SIG-M5 treated with dmso at 0.1 percent for 504 hours (cell line): ENCODE measurements at regions not wholly inside any gene's neighbourhood (a gene's known extent, or its start where the extent isn't known, plus 50 kb on each side); places are given as distances from the start of the nearest gene placed in this dataset.
"Not testable (repeated sequence)": the region's sequence is repeated elsewhere in the genome, so short reads cannot be mapped to it uniquely, and the experiment has no call there.

ENCODE experiments used
- DNase-seq: peaks from one replicate; lab custom pipeline; 2025; ENCODE audit not compliant: unreplicated experiment; lab: John Stamatoyannopoulos, UW

- DNase-seq, result peak; percentile 68
These were observed 188.5 kb downstream of the ADRA2C start for GRCh38 chr4:3954540-3955320.

- peak; percentile 93 for DNase-seq
These were observed 189.4 kb downstream of the ADRA2C start for GRCh38 chr4:3955321-3956164.

GRCh38 chr4:3956165-3956867 is 190.1 kb downstream of the ADRA2C start:
- not testable (repeated sequence) for DNase-seq

- DNase-seq, result not testable (repeated sequence)
These were observed 195.0 kb downstream of the ADRA2C start for GRCh38 chr4:3961091-3961672.

- DNase-seq, result not testable (repeated sequence)
These were observed 198.5 kb downstream of the ADRA2C start for GRCh38 chr4:3964572-3965278.

- DNase-seq, result not testable (repeated sequence)
These were observed 201.0 kb downstream of the ADRA2C start for GRCh38 chr4:3967204-3967603.

GRCh38 chr4:3972626-3973025 is 206.4 kb downstream of the ADRA2C start:
- not testable (repeated sequence) for DNase-seq

GRCh38 chr4:3973581-3974200 is 207.5 kb downstream of the ADRA2C start:
- DNase-seq, result not testable (repeated sequence)

GRCh38 chr4:3983518-3984125 is 217.4 kb downstream of the ADRA2C start:
- DNase-seq, result not testable (repeated sequence)

GRCh38 chr4:3984796-3985195 is 218.6 kb downstream of the ADRA2C start:
- DNase-seq, result not testable (repeated sequence)

GRCh38 chr4:3986412-3986811 is 220.2 kb downstream of the ADRA2C start:
- not testable (repeated sequence) for DNase-seq

- not testable (repeated sequence) for DNase-seq
These were observed 229.3 kb downstream of the OTOP1 start for GRCh38 chr4:3997386-3997785.

GRCh38 chr4:4004036-4004435 is 222.7 kb downstream of the OTOP1 start:
- not testable (repeated sequence) for DNase-seq

- not testable (repeated sequence) for DNase-seq
These were observed 222.0 kb downstream of the OTOP1 start for GRCh38 chr4:4004702-4005101.

- DNase-seq, result not testable (repeated sequence)
These were observed 220.4 kb downstream of the OTOP1 start for GRCh38 chr4:4006356-4006755.

GRCh38 chr4:4019071-4019470 is 207.7 kb downstream of the OTOP1 start:
- DNase-seq, result not testable (repeated sequence)

- DNase-seq, result not testable (repeated sequence)
These were observed 205.6 kb downstream of the OTOP1 start for GRCh38 chr4:4021161-4021560.

GRCh38 chr4:4026708-4027107 is 200.0 kb downstream of the OTOP1 start:
- DNase-seq, result not testable (repeated sequence)

GRCh38 chr4:4028752-4029151 is 198.0 kb downstream of the OTOP1 start:
- DNase-seq, result not testable (repeated sequence)
